Activated CD4-positive, alpha-beta T cell treated with anti-CD3 and anti-CD28 coated beads for 48 hours (primary cell): ENCODE measurements at regions not wholly inside any gene's neighbourhood (a gene's known extent, or its start where the extent isn't known, plus 50 kb on each side); places are given as distances from the start of the nearest gene placed in this dataset.

Source experiments
- DNase-seq: peaks from one replicate; pipeline ENCODE4 v3.0.0-alpha.2; 2020

GRCh38 chr2:217049956-217050355 is 190.1 kb upstream of the TNP1 start:
- no peak for DNase-seq

GRCh38 chr2:217049422-217049821 is 189.6 kb upstream of the TNP1 start:
- no peak for DNase-seq

- DNase-seq = no peak
Measured at GRCh38 chr2:217048730-217049129, 188.9 kb upstream of the TNP1 start.

- no peak for DNase-seq
Measured at GRCh38 chr2:217047631-217048030, 187.8 kb upstream of the TNP1 start.

GRCh38 chr2:217047209-217047608 is 187.3 kb upstream of the TNP1 start:
- DNase-seq = no peak

DNA sequence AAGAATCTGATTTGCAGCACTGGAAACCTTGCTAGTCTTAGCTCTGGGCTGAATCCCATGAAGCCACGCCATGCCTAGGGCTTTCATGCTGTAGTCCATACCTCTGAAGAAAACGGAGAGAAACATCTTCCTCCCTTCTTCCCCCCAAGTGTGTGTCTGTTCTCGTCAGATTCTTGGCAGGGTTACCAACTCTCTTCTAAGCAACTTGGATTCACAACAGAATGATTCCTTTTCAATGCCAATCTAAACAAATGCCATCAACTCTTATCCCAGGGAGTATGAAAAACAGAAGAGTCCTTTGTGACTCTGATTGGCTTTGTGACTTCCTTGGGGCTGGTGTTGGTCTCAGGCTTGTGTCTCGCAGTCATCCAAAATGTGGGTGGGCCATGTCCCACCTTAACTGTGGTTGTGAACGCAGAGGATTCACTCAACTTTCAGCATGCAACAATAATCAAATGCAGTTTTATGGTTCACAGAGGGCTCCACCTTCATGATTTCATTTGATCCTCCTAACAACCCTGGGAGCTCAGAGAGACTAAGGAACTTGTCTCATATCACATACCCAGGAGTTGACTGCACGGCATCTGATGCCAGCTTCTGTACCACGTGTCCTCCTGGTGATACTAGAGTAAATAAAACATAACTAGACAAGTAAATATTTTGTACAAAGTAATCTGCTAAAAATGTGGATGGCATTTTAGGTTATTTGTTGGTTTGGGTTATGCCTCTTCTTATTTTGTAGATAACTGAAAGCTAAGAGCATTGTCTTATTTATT is 186.0 kb upstream of the TNP1 start:
- no peak for DNase-seq

- no peak for DNase-seq
Measured at GRCh38 chr2:217040099-217040498, 180.2 kb upstream of the TNP1 start.

DNA sequence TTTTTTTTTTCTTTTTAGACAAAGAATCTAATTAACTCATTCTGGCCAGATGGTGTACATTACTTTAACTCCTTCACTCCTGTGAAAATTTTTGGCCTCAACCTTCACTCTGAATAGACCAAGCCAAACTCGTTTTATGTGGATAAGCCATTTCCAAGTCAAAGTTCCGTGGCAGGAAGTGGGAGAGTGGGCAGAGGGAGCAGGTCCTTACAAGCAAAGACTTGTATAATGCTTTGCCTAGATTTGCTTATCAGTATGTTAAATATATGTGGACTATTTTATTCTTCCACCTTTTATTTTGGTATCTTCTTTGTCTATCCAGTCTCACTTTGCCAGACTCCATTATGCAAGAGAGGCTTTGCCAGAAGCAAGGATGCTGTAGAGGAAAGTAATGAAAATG is 178.1 kb upstream of the TNP1 start:
- DNase-seq = no peak

DNA sequence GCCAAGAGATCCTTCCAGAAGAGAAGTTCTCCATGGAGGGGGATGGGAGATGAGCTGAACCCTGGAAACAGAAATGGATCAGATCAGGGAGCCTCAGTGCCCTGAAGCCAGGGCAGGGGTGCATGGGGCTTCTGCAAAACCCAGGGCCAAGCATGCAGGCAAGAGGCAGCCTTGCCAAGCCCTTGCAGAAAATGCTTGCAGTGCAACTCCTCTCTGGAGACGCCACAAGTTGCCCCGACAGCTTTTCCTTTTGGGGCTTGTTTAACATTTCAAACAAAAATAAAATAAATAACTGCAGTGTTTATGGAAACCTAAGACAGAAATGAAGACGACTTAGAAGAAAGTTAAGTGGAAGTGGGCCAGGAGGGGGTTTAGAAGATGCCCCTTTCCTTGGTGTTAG is 177.5 kb upstream of the TNP1 start:
- no peak for DNase-seq

- no peak for DNase-seq
Measured at GRCh38 chr2:217035967-217036366, 176.1 kb upstream of the TNP1 start.

DNA sequence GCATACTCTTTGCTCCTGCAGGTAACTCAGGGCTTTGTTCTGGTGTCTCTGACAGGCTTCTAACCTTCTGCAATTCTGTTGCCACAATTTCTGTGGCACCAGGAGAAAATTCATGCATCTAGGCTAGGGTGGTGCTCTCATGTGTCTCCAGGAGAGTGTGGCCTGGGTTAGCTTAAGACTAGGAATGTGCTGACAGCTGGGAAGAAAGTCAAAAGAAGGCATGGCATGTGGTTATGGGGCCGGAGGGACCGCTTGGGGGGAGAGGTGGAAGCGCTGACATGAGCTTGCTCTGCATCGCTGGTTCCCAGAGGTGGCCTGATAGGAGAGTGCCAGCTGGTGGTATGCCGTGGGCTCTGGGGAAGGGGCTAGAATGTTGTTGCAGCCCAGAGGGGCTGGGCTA is 173.3 kb upstream of the TNP1 start:
- DNase-seq = no peak

GRCh38 chr2:217031445-217031844 is 171.6 kb upstream of the TNP1 start:
- DNase-seq = no peak

- no peak for DNase-seq
Measured at GRCh38 chr2:217030081-217030480, 170.2 kb upstream of the TNP1 start.

DNA sequence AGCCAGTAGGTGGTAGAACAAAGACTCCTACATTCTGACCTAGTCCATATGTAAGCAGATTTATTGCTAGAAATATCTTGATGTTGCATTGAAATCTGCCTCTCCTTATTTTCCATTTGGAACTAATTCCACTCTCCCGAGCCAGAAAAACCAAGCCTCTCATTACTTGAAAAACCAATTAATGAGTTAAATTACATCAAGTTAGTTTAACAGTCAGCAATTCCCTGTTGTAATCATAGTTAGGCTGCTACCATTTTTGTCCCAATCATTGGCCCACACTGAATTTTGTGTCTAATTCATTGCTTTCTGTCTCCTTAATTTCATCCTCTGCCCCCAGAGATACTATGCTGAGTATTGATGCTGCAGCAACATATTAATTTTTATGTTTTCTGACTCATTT is 168.3 kb upstream of the TNP1 start:
- no peak for DNase-seq

DNA sequence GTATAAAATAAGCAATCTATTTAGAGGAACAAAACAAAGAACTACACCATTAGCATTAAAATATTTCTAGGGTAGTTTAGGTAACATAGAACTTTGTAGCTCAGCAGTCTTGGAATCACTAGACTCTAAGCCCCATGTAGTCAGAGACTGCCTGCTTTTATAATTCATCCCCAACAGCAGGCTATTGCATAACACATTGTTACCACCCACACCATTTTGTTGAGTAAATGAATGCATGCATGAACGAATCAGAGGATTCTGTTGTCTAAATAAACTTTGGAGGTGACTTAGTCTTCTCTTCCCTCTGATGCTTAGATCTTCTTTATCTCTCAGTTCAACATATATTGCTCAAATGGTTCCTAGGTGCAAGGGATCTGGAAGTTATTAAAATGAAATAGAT is 167.6 kb upstream of the TNP1 start:
- no peak for DNase-seq

GRCh38 chr2:217026569-217026968 is 166.7 kb upstream of the TNP1 start:
- DNase-seq = no peak

DNA sequence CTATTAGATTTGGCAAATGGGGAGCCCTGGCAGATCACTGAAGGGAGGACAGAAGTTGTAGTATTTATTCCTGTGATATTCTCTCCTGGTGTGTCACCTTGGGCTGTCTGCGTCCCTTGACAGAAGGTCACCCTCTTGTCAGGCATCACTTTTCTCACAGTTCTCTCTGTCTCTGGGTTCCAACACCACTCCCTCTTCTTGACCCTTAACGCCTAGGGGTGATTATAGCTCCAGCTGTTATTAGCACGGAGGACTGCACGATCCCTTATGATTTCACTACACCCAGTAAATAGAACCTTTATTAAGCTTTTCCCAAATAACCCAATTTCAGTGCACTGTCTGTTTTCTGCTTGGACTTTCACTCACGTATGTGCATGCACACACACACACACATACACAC is 166.3 kb upstream of the TNP1 start:
- no peak for DNase-seq

DNA sequence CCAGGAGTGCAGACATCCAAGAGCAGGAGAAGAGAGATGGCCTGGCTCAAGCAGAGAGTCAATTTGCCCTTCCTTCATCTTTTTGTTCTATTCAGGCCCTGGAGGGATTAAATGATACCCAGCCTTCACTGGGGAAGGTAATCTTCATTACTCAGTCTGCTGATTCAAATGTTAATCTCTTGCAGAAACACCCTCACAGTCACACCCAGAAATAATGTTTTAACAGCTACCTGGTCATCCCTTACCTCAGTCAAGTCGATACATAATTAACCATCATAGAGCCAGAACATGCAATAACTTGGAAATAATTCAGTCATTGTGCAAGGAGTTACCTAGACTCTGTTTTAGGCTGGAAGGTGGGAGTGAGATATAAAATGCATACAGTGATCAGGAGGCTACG is 163.7 kb upstream of the TNP1 start:
- no peak for DNase-seq

- no peak for DNase-seq
Measured at GRCh38 chr2:217017456-217018252, 157.8 kb upstream of the TNP1 start.

DNA sequence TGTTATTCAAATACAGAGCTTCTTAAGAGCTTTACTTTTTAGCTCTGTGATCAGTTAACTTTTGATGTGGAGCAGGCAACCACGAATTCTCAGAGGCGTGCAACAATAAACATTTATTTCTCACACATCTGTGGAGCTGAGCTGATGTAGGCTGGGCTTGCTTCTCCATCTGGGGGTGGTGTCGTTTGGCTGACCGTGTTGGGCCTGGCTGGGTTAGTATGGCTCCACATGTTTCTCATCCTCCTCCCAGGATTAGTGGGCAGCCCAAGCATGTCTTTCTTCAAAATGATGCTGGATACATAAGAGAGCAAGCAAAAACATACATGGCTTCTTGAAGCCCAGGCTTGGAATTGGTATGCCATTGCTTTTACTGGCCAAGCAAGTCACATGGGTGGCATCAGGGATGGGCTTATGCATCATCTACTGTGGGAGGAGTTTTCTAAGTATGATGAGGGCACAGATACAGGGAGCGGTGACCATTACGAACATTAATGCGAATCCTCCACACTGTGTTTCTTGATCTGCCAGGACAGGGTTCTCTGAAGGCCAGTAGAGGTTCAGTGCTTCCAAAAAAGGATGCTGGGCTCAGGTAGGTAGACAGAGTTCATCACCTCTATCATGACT is 157.0 kb upstream of the TNP1 start:
- DNase-seq = no peak

DNA sequence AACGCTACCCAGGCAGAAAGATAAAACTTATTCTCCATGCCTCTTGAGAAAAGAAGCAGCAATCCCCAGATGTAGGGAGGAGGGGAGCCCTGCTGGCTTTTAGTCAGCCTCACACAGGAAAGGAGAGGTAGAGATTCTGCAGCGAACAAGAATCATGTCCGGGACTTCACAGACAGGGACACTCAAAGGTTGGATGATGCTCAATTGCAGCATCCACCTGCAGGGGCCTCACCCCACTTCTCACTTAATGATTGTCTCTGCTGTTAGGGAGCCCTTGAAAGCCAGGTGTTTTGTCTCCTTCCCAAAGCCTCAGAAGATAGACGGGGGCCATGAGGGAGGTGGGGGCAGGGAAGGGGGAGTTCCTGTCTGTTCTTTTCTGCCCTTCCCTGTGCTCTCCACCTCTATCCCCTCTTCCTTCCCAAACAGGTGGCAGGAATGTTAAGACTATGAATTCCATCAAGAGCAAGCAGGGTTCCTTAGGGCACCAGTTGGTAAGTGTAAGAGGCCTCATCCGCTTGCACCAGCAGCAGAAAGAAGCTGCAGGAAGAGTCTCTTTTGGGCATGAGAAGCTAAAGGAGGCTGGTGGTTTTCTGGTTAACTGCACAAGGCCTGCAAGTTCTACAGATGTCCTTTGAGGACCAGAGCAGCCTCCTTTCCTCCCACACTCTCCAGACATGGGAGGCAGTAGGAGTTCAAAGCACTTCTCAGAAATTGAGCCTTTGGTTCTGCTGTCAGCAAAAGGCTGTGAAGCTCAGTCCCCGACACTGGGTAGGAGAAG is 154.7 kb upstream of the TNP1 start:
- DNase-seq = no peak

DNA sequence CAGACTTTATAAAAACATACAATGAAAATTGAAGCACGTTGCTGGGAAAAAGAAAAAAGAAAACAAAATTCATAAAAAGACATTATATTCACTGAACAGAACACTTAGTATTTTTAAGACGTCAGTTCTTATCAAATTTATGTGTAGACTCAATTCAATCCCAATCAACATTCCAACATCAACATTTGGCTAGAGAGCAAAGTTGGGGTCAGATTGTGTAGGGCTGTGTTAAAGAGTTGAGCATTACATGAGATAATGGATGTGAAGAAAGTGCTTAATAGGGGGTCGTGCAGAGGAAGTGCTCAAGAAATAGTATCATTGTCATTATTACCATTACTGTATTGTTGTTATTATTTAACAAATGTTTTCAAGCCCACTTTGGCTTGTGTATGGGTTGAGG is 154.1 kb upstream of the TNP1 start:
- no peak for DNase-seq

GRCh38 chr2:217011576-217011975 is 151.7 kb upstream of the TNP1 start:
- DNase-seq = no peak
